ENCODE measurements at regions not wholly inside any gene's neighbourhood (a gene's known extent, or its start where the extent isn't known, plus 50 kb on each side); places are given as distances from the start of the nearest gene placed in this dataset.
"Not testable (repeated sequence)": the region's sequence is repeated elsewhere in the genome, so short reads cannot be mapped to it uniquely, and the experiment has no call there.

GRCh38 chrX:139026406-139026805 lies 314.9 kb upstream of the FGF13 start:
- DNase-seq (ENCODE audit: low spot score): no peak

GRCh38 chrX:139025816-139026215 lies 314.3 kb upstream of the FGF13 start:
- DNase-seq (ENCODE audit: low spot score): no peak

GRCh38 chrX:139023531-139023930 lies 312.0 kb upstream of the FGF13 start:
- DNase-seq (ENCODE audit: low spot score): no peak

GRCh38 chrX:139020801-139021200 lies 309.3 kb upstream of the FGF13 start:
- no peak for DNase-seq (ENCODE audit: low spot score)

- peak; percentile 1 for DNase-seq (ENCODE audit: low spot score)
These were observed 306.9 kb upstream of the FGF13 start for GRCh38 chrX:139018436-139018835.

- DNase-seq (ENCODE audit: low spot score): no peak
These were observed 304.1 kb upstream of the FGF13 start for GRCh38 chrX:139015627-139016026.

- DNase-seq (ENCODE audit: low spot score): no peak
These were observed 296.7 kb upstream of the FGF13 start for GRCh38 chrX:139008185-139008584.

GRCh38 chrX:139003856-139004527 lies 292.5 kb upstream of the FGF13 start:
- not testable (repeated sequence) for DNase-seq (ENCODE audit: low spot score)

GRCh38 chrX:139002319-139002718 lies 290.8 kb upstream of the FGF13 start:
- DNase-seq (ENCODE audit: low spot score): no peak

GRCh38 chrX:138996268-138996667 lies 284.8 kb upstream of the FGF13 start:
- DNase-seq (ENCODE audit: low spot score): no peak

GRCh38 chrX:138995458-138995857 lies 283.9 kb upstream of the FGF13 start:
- no peak for DNase-seq (ENCODE audit: low spot score)

GRCh38 chrX:138990425-138990824 lies 278.9 kb upstream of the FGF13 start:
- DNase-seq (ENCODE audit: low spot score): not testable (repeated sequence)

- DNase-seq (ENCODE audit: low spot score): no peak
These were observed 275.3 kb upstream of the FGF13 start for GRCh38 chrX:138986866-138987265.

GRCh38 chrX:138986235-138986634 lies 274.7 kb upstream of the FGF13 start:
- no peak for DNase-seq (ENCODE audit: low spot score)

- no peak for DNase-seq (ENCODE audit: low spot score)
These were observed 270.8 kb upstream of the FGF13 start for GRCh38 chrX:138982365-138982764.

GRCh38 chrX:138964501-138964900 lies 253.0 kb upstream of the FGF13 start:
- no peak for DNase-seq (ENCODE audit: low spot score)

- DNase-seq (ENCODE audit: low spot score): not testable (repeated sequence)
These were observed 250.9 kb upstream of the FGF13 start for GRCh38 chrX:138962419-138962818.

GRCh38 chrX:138954976-138955375 lies 243.5 kb upstream of the FGF13 start:
- DNase-seq (ENCODE audit: low spot score): no peak

- DNase-seq (ENCODE audit: low spot score): no peak
These were observed 235.4 kb upstream of the FGF13 start for GRCh38 chrX:138946926-138947325.

- no peak for DNase-seq (ENCODE audit: low spot score)
These were observed 233.7 kb upstream of the FGF13 start for GRCh38 chrX:138945219-138945618.

GRCh38 chrX:138939038-138939437 lies 227.5 kb upstream of the FGF13 start:
- no peak for DNase-seq (ENCODE audit: low spot score)

- DNase-seq (ENCODE audit: low spot score): no peak
These were observed 226.5 kb upstream of the FGF13 start for GRCh38 chrX:138938003-138938402.

- DNase-seq (ENCODE audit: low spot score): no peak
These were observed 219.7 kb upstream of the FGF13 start for GRCh38 chrX:138931212-138931611.

- DNase-seq (ENCODE audit: low spot score): no peak
These were observed 219.0 kb upstream of the FGF13 start for GRCh38 chrX:138930583-138930945.
